MM.1S (cell line): ENCODE measurements at regions not wholly inside any gene's neighbourhood (a gene's known extent, or its start where the extent isn't known, plus 50 kb on each side); places are given as distances from the start of the nearest gene placed in this dataset.

Experiments used
- DNase-seq: peaks from one replicate; pipeline ENCODE4 v3.0.0-alpha.2; 2015
- H2AFZ ChIP-seq: fragments of 300-600 bp; sonication (generic); 2 replicates; pipeline ENCODE4 v1.6.0; 2016; ENCODE audit warnings: antibody characterized with exemption, low read length
- H3F3A ChIP-seq: fragments of 300-600 bp; sonication (generic); 2 replicates; pipeline ENCODE4 v1.6.1; 2016; ENCODE audit warnings: mild to moderate bottlenecking, antibody characterized with exemption, low read length, moderate library complexity, mixed read lengths; ENCODE audit not compliant: insufficient read depth
- H3K27ac ChIP-seq: fragments of 300-600 bp; sonication (generic); 2 replicates; pipeline ENCODE4 v1.5.1; 2016; ENCODE audit warnings: mild to moderate bottlenecking, low read length
- H3K27me3 ChIP-seq: fragments of 300-600 bp; sonication (generic); replicated peaks from 2 replicates; pipeline ENCODE4 v1.6.0; 2016; ENCODE audit warnings: low read length; ENCODE audit not compliant: insufficient read depth
- H3K36me3 ChIP-seq: fragments of 300-600 bp; sonication (generic); replicated peaks from 2 replicates; pipeline ENCODE4 v1.6.1; 2016; ENCODE audit warnings: mild to moderate bottlenecking, low read length, mixed read lengths; ENCODE audit not compliant: insufficient read depth
- H3K4me1 ChIP-seq: fragments of 300-600 bp; sonication (generic); 2 replicates; pipeline ENCODE4 v1.6.1; 2016; ENCODE audit warnings: low read length, mixed read lengths
- H3K4me2 ChIP-seq: fragments of 300-600 bp; sonication (generic); 2 replicates; pipeline ENCODE4 v1.6.0; 2016; ENCODE audit warnings: low read depth, low read length
- H3K4me3 ChIP-seq: fragments of 300-600 bp; sonication (generic); 2 replicates; pipeline ENCODE4 v1.5.1; 2016; ENCODE audit warnings: low read length, mixed read lengths
- H3K79me2 ChIP-seq: fragments of 300-600 bp; sonication (generic); 2 replicates; pipeline ENCODE4 v1.6.1; 2016; ENCODE audit warnings: mixed run types, low read length, mixed read lengths
- H3K9ac ChIP-seq: fragments of 300-600 bp; sonication (generic); 2 replicates; pipeline ENCODE4 v1.6.1; 2016; ENCODE audit warnings: low read length, mixed read lengths
- H3K9me2 ChIP-seq: fragments of 300-600 bp; sonication (generic); replicated peaks from 2 replicates; pipeline ENCODE4 v1.6.1; 2016; ENCODE audit warnings: mild to moderate bottlenecking, low read length, mixed read lengths; ENCODE audit not compliant: insufficient read depth
- H3K9me3 ChIP-seq: fragments of 300-600 bp; sonication (generic); replicated peaks from 2 replicates; pipeline ENCODE4 v1.6.1; 2016; ENCODE audit warnings: mild to moderate bottlenecking, low read length, mixed read lengths; ENCODE audit not compliant: insufficient read depth
- H4K20me1 ChIP-seq: fragments of 300-600 bp; sonication (generic); 2 replicates; pipeline ENCODE4 v1.6.1; 2016; ENCODE audit warnings: mild to moderate bottlenecking, low read length, moderate library complexity, mixed read lengths; ENCODE audit not compliant: insufficient read depth
- EZH2 ChIP-seq: fragments of 300-600 bp; sonication (generic); optimal IDR thresholded peaks from 2 replicates; pipeline ENCODE3; 2017; ENCODE audit warnings: low read depth, mild to moderate bottlenecking, antibody characterized with exemption, low read length, mixed read lengths
- EZH2phosphoT487 ChIP-seq: fragments of 300-600 bp; sonication (generic); IDR thresholded peaks from 2 replicates; pipeline ENCODE4 v1.6.1; 2018; ENCODE audit warnings: antibody characterized with exemption, low read length
- TF ChIP-seq, protein P1 (sequence below): fragments of 300-600 bp; sonication (generic); IDR thresholded peaks from 2 replicates; pipeline ENCODE4 v1.5.1; 2016; ENCODE audit warnings: antibody characterized with exemption, low read length, mixed read lengths

DNA sequence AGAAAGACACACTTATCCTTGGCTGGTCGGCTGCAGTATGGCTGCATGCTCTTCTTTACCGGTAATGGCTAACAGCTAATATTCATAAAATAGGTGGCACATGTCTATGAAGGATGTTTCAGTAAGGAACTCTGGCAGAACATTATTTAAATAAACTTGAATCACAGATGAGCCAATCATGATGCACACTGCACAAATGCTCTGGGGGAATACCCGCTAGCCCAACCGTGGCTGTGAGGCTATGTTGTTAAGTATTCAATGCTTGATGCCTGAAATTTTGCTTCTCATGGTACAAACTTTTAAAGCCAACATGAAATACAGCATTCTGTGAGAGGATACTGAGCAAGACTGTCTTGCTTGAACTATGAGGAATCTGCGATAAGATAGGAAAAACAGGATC lies 505.8 kb downstream of the ZEB2 start:
- Histone ChIP-seq H3K9ac (no peak overlapping the region), H3K36me3 (no peaks in the 10 kb centered on the region), H3K79me2 (no peaks in the 10 kb centered on the region), H3K4me2 (no peak overlapping the region), H3K27ac (no peak overlapping the region), H3K4me3 (no peak overlapping the region), H3K9me3 (no peaks in the 10 kb centered on the region), H4K20me1 (no peaks in the 10 kb centered on the region), H3F3A (no peaks in the 10 kb centered on the region), H3K4me1 (no peaks in the 10 kb centered on the region), H3K27me3 (no peaks in the 10 kb centered on the region), H3K9me2 (no peaks in the 10 kb centered on the region), H2AFZ (no peak overlapping the region)
- TF ChIP-seq EZH2 (no peak), EZH2phosphoT487 (no peak)
- TF ChIP-seq, protein P1, sequence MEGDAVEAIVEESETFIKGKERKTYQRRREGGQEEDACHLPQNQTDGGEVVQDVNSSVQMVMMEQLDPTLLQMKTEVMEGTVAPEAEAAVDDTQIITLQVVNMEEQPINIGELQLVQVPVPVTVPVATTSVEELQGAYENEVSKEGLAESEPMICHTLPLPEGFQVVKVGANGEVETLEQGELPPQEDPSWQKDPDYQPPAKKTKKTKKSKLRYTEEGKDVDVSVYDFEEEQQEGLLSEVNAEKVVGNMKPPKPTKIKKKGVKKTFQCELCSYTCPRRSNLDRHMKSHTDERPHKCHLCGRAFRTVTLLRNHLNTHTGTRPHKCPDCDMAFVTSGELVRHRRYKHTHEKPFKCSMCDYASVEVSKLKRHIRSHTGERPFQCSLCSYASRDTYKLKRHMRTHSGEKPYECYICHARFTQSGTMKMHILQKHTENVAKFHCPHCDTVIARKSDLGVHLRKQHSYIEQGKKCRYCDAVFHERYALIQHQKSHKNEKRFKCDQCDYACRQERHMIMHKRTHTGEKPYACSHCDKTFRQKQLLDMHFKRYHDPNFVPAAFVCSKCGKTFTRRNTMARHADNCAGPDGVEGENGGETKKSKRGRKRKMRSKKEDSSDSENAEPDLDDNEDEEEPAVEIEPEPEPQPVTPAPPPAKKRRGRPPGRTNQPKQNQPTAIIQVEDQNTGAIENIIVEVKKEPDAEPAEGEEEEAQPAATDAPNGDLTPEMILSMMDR = no peak
- DNase-seq = no peak

DNA sequence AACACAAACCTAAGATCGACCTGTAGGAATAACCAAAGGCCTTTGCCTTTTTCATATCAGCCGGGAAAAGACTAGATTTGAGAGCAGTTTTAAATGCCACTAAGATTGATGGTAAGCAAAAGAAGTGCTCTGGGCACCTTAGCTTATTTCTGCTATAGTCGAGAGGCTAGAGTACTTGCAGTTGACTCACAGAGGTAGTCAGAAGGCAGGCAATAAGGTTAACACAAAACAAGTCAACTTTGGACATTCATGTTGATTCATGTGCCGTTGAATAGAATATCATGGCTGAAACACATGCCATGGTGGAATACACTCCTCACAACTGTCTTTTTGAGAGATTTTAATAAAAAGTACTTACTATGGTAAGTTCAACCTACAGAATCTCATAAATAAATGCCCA lies 507.6 kb downstream of the ZEB2 start:
- Histone ChIP-seq H3K27ac (no peak overlapping the region), H3K9ac (no peak overlapping the region), H3K9me3 (no peaks in the 10 kb centered on the region), H3K4me2 (no peak overlapping the region), H3K9me2 (no peaks in the 10 kb centered on the region), H3K4me1 (no peaks in the 10 kb centered on the region), H3K27me3 (no peaks in the 10 kb centered on the region), H4K20me1 (no peaks in the 10 kb centered on the region), H3K36me3 (no peaks in the 10 kb centered on the region), H3F3A (no peaks in the 10 kb centered on the region), H3K4me3 (no peak overlapping the region), H2AFZ (no peak overlapping the region), H3K79me2 (no peaks in the 10 kb centered on the region)
- no peak for TF ChIP-seq EZH2
- no peak for TF ChIP-seq EZH2phosphoT487
- TF ChIP-seq, protein P1 = no peak
- no peak for DNase-seq

DNA sequence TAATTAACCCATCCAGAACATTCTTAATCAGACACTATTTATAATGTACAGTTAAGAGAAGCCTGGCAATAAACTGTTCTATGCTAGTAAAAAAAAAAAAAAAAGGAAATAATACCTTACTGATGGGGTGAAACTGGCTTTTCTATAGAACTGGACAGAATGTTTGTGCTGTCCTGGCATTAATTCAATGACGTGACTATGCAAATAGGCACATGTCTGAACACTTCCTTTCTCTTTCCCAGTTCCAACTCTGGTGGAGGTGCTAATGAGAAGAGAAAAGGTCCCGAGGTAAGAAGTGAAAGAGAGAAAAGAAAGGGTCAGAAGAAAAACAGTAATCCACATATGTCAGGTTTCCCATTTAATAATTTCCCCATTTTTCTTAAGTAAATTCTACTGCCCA lies 508.4 kb downstream of the ZEB2 start:
- Histone ChIP-seq H4K20me1 (no peaks in the 10 kb centered on the region), H3K27me3 (no peaks in the 10 kb centered on the region), H3K79me2 (no peaks in the 10 kb centered on the region), H3K9me3 (no peaks in the 10 kb centered on the region), H3K4me2 (no peak overlapping the region), H3F3A (no peaks in the 10 kb centered on the region), H3K4me1 (no peaks in the 10 kb centered on the region), H3K27ac (no peak overlapping the region), H3K4me3 (no peak overlapping the region), H3K36me3 (no peaks in the 10 kb centered on the region), H3K9ac (no peak overlapping the region), H3K9me2 (no peaks in the 10 kb centered on the region), H2AFZ (no peak overlapping the region)
- DNase-seq = no peak
- TF ChIP-seq EZH2phosphoT487 (no peak), EZH2 (no peak)
- TF ChIP-seq, protein P1 = no peak

DNA sequence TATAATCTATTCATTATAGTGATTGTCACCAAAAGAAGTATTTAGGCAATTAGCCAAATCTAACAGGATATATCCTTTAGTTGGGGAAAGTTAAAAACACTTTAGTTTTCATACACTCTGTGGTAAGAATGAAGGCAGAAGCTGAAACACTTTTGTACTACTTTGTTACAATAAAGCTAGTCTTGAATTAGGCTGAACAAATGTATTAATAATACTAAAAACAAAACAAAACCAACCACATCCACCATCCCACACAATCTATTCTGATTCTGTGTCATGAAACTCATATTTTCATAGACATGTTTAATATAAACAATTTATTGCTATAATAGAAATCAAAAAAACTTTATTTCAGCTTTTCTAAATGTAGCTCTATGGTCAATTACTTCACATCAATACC lies 508.8 kb downstream of the ZEB2 start:
- Histone ChIP-seq H3K9me3 (no peaks in the 10 kb centered on the region), H3K4me3 (no peak overlapping the region), H3K79me2 (no peaks in the 10 kb centered on the region), H3K27ac (no peak overlapping the region), H3K4me1 (no peaks in the 10 kb centered on the region), H3K9ac (no peak overlapping the region), H3K9me2 (no peaks in the 10 kb centered on the region), H3K27me3 (no peaks in the 10 kb centered on the region), H3F3A (no peaks in the 10 kb centered on the region), H3K4me2 (no peak overlapping the region), H2AFZ (no peak overlapping the region), H3K36me3 (no peaks in the 10 kb centered on the region), H4K20me1 (no peaks in the 10 kb centered on the region)
- no peak for TF ChIP-seq EZH2phosphoT487
- TF ChIP-seq EZH2 = no peak
- TF ChIP-seq, protein P1 = no peak
- DNase-seq = no peak
